Fibroblast of mammary gland (primary cell): ENCODE measurements at regions not wholly inside any gene's neighbourhood (a gene's known extent, or its start where the extent isn't known, plus 50 kb on each side); places are given as distances from the start of the nearest gene placed in this dataset.

Experiments
- DNase-seq: peaks from one replicate; pipeline ENCODE4 v3.0.0-alpha.2; 2010; ENCODE audit warnings: low read depth
- H3K4me3 ChIP-seq: 2 replicates; pipeline ENCODE4 v1.5.1; 2011; ENCODE audit warnings: low read depth, mild to moderate bottlenecking, low read length, moderate library complexity; ENCODE audit not compliant: control insufficient read depth
- CTCF ChIP-seq: conservative IDR thresholded peaks from 2 replicates; pipeline ENCODE4 v1.5.1; 2011; ENCODE audit warnings: low read depth, low read length, inconsistent platforms; ENCODE audit not compliant: control insufficient read depth, insufficient read depth

- no peak for TF ChIP-seq CTCF
- H3K4me3 ChIP-seq, result no peak overlapping the region
- DNase-seq, result no peak
These were observed 92.8 kb upstream of the ANO1 start for GRCh38 chr11:69985331-69985640.

- no peak for DNase-seq
- H3K4me3 ChIP-seq, result no peak overlapping the region
- no peak for TF ChIP-seq CTCF
These were observed 92.3 kb upstream of the ANO1 start for GRCh38 chr11:69985641-69986439.

GRCh38 chr11:69986440-69986787, 91.7 kb upstream of the ANO1 start:
- H3K4me3 ChIP-seq, result no peak overlapping the region
- TF ChIP-seq CTCF, result no peak
- no peak for DNase-seq

- no peak for TF ChIP-seq CTCF
- no peak overlapping the region for H3K4me3 ChIP-seq
- no peak for DNase-seq
These were observed 91.3 kb upstream of the ANO1 start for GRCh38 chr11:69986830-69987229.

- no peak for TF ChIP-seq CTCF
- no peak for DNase-seq
- no peak overlapping the region for H3K4me3 ChIP-seq
These were observed 86.1 kb upstream of the ANO1 start for GRCh38 chr11:69992026-69992425.

- TF ChIP-seq CTCF, result no peak
- DNase-seq, result no peak
- no peak overlapping the region for H3K4me3 ChIP-seq
These were observed 85.0 kb upstream of the ANO1 start for GRCh38 chr11:69992943-69993694.
